GM12878 (cell line): ENCODE measurements at regions not wholly inside any gene's neighbourhood (a gene's known extent, or its start where the extent isn't known, plus 50 kb on each side); places are given as distances from the start of the nearest gene placed in this dataset.

Source experiments
- BCLAF1 ChIP-seq: fragments of 450-650 bp; IDR thresholded peaks from 2 replicates; pipeline ENCODE4 v1.6.1; 2017; ENCODE audit warnings: antibody characterized with exemption, mild to moderate bottlenecking, moderate library complexity
- CBFB ChIP-seq: IDR thresholded peaks from 2 replicates; pipeline ENCODE4 v1.6.1; 2016; ENCODE audit warnings: antibody characterized with exemption, low read depth
- CTCF ChIP-seq, 3 experiments: IDR thresholded peaks in 2 of 3; conservative IDR thresholded peaks in 1 of 3; 2 replicates each; pipeline ENCODE4 v1.5.1; 2011; ENCODE audit warnings: low read depth in 3 of 3, low read length in 3 of 3, mild to moderate bottlenecking in 3 of 3, control low read depth in 2 of 3, moderate library complexity in 2 of 3, inconsistent platforms in 1 of 3, mixed read lengths in 1 of 3; ENCODE audit not compliant: control insufficient read depth in 2 of 3, insufficient read depth in 1 of 3; ENCODE audit errors: extremely low read depth in 1 of 3
- EZH2 ChIP-seq: IDR thresholded peaks from 2 replicates; pipeline ENCODE4 v1.6.1; 2012; ENCODE audit warnings: low read depth, mild to moderate bottlenecking, control low read depth, inconsistent platforms, low read length, borderline replicate concordance; ENCODE audit not compliant: control insufficient read depth
- FOS ChIP-seq: IDR thresholded peaks from 3 replicates; pipeline ENCODE4 v1.6.1; 2011; ENCODE audit warnings: borderline replicate concordance; ENCODE audit not compliant: insufficient read length; ENCODE audit errors: extremely low read depth
- HDGF ChIP-seq: fragments of 450-650 bp; IDR thresholded peaks from 2 replicates; pipeline ENCODE4 v1.6.1; 2016; ENCODE audit warnings: antibody characterized with exemption
- IKZF2 ChIP-seq, 2 experiments: fragments of 450-650 bp; IDR thresholded peaks; 2 replicates each; pipeline ENCODE4 v1.6.1; 2017; ENCODE audit warnings: mild to moderate bottlenecking in 2 of 2, moderate library complexity in 2 of 2
- MAX ChIP-seq: IDR thresholded peaks from 2 replicates; pipeline ENCODE4 v1.6.1; 2012; ENCODE audit warnings: low read depth, low read length, improper control_type of control experiment
- POLR2AphosphoS2 ChIP-seq: IDR thresholded peaks from 2 replicates; pipeline ENCODE4 v1.6.1; 2011; ENCODE audit warnings: low read depth, mild to moderate bottlenecking, low read length, improper control_type of control experiment, moderate library complexity
- RB1 ChIP-seq: fragments of 450-650 bp; formaldehyde crosslinking; IDR thresholded peaks from 2 replicates; pipeline ENCODE4 v1.6.1; 2017; ENCODE audit warnings: mild to moderate bottlenecking, borderline replicate concordance
- RUNX3 ChIP-seq: IDR thresholded peaks from 2 replicates; pipeline ENCODE4 v1.6.1; 2012; ENCODE audit warnings: low read length, inconsistent platforms
- SREBF2 ChIP-seq: IDR thresholded peaks from 2 replicates; pipeline ENCODE4 v1.6.1; 2012; ENCODE audit warnings: mild to moderate bottlenecking, low read length
- TAF1 ChIP-seq: IDR thresholded peaks from 2 replicates; pipeline ENCODE4 v1.6.1; 2011; ENCODE audit warnings: mild to moderate bottlenecking, low read depth, low read length, borderline replicate concordance
- USF1 ChIP-seq: IDR thresholded peaks from 2 replicates; pipeline ENCODE4 v1.6.1; 2011; ENCODE audit warnings: borderline replicate concordance, low read depth, mild to moderate bottlenecking, moderate library complexity, mixed read lengths, low read length; ENCODE audit not compliant: insufficient read depth; ENCODE audit errors: extremely low read length

GRCh38 chr6:84358581-84358980, 131.1 kb upstream of the CEP162 start:
- TF ChIP-seq MAX (no peak), CBFB (no peak), CTCF (IDR thresholded peaks at IDR 0.05 in 2 of 3, conservative IDR thresholded peaks at IDR 0.05 in 1 of 3; ENCODE audit: control insufficient read depth in 2 of 3, extremely low read depth in 1 of 3, insufficient read depth in 1 of 3, low read depth in 3 of 3, low read length in 3 of 3) (no peak), TAF1 (no peak), RB1 (no peak), POLR2AphosphoS2 (no peak), USF1 (no peak), IKZF2 (IDR thresholded peaks at IDR 0.05) (no peak), FOS (no peak), RUNX3 (no peak), SREBF2 (no peak), BCLAF1 (no peak), HDGF (no peak), EZH2 (no peak)
